GM20431 (cell line): ENCODE measurements at regions not wholly inside any gene's neighbourhood (a gene's known extent, or its start where the extent isn't known, plus 50 kb on each side); places are given as distances from the start of the nearest gene placed in this dataset.

ENCODE experiments used
- in situ Hi-C: fragments of 300-500 bp; cut with MseI, MboI; formaldehyde crosslinking; loops from one replicate; pipeline ENCODE4 v1.15.0; 2020; ENCODE audit warnings: low sequenced_read_pairs; ENCODE audit not compliant: unreplicated experiment

DNA sequence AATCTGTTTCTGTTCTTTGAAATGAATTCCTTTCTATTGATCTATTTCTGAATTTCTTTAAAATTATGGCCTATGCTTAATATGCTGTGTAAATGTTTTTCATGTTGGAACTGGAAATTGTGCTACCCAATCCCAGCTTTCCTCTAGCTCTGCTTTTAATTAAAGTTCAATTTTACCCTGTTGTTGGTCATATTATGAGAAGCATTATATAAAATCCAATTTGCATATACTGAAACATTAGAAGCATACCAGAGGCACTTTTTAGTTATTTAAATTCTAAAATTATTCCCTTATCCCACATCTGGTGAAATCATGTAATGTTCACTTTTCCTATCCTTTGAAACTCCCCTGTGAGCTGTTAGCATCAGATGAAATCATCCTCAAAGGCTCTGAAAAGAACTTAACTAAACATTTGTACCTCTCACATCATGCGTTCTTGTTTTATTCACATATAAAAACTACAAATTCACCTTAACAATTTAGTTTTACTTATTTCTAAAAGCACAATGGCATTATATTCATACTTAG lies 160.6 kb upstream of the COL21A1 start:
- in situ Hi-C loops, result no loop called here

DNA sequence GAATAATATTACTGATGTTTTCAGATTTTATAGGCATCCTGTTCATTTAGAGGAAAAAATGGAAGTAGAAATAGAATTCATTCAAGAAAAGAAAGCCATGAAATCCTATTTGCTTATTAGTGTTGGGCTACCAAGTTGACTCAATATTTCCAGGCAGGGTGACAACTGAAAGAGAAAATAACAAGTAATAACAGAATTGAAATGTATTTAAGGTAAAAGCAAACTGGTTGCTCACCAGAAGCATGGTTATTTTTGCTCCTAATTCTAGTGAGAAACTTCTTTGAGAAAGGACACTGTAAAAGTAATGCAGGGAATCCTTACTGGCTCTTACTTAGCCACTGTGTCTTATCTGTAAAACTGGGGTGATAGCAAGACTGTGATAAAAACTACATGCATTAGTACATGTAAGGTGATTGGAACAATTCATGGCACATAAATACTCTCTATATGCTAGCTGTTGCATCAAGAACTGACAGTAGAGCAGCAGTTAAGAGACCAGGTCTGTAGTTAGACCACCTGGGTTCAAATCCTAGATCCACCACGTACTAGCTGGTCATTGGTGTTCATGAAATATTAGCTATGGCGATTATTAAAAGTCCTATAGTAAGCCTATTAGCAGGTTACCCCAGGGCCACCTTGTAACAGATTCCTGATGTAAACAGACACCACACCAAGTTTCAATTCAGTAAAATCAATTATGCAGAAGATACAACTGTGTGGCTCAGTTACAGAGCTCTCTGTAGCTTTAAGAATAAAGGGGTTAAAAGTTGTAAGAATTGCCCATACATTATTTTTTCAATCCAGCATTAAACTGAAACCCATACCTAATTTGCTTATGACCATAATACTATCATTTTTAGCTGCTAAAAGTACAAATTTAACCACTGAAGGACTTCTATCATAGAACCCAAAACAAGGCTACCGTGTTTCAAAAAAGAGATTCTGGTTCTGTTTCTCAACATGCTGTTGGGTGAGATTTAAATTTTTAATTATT lies 159.2 kb upstream of the COL21A1 start:
- in situ Hi-C loops, result no loop called here

DNA sequence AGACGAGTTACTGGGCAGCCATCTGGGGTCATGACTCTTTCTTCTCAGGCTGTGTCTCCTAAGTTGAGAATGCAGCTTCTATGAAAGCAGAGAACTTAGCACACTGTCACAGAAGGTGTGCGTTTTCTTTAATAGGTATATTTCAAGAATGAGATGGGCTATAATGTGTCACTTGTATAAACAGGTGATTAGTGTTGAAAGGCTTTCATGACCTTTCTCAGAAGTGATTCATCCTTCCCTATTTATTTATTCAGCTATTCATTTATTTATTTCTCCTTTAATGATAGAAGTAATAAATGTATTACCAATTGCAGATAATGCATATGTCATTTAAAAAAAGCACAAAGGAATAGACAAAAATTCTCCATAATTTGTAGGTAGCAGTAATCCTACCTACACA lies 157.2 kb upstream of the COL21A1 start:
- in situ Hi-C loops, result no loop called here

DNA sequence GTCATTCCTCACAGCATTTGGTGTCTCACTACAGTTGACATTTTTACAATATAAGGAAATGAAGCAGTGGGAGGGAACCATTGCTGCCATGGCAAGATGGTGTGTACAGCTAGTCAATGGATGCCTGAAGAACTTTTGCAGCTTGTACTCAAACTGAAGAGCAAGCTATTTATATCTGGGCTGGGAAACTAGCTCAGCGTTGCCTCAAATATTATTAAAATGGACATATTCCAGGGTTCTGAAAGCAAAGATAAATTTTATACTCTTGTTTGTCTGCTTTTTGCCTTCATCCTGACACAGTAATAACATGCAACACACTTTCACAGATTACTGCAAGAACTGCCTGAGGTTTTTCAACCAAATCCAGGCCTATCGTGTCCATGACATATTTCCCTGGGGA lies 156.4 kb upstream of the COL21A1 start:
- in situ Hi-C loops, result no loop called here

DNA sequence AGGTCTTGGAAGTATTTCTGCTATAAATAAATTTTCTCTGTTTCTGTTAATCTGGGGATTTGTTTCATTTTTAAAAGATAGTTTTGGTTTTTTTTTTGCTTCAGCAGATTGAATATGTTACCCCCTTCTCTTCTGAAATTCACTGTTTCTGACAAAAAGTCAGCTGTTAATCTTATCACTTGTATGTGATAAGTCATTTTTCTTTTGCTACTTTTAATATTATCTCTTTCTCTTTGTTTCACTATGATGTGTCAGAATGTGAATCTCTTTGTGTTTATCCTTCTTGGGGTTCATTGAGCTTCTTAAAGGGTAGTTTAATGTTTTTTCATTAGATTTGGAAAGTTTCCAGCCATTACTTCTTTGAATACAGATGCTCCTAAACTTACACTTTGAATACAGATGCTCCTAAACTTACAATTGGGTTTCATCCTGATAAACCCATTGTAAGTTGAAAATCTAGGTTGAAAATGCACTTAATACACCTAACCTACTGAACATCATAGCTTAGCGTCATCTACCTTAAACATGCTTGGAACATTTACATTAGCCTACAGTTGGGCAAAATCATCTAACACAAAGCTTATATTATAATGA lies 154.2 kb upstream of the COL21A1 start:
- in situ Hi-C loops, result no loop called here

DNA sequence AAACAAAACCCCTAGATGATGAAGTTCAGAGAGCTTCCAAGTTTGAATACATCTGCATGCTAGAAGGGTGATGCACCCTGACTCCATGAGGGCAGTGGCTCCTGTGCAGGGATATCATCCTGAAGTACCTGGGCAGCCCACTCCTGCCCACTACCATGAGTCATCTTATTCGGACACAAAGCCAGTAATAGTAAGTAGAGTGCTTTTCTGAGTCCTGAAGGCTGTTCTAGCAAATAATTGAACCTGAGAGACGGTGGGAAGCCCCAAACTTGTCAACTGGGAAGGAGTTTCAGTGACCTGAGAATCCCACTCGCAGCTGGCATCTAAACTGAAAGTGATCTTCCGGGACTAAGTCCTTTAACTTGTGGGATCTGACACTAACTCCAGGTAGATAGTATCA lies 152.9 kb upstream of the COL21A1 start:
- in situ Hi-C loops, result no loop called here

DNA sequence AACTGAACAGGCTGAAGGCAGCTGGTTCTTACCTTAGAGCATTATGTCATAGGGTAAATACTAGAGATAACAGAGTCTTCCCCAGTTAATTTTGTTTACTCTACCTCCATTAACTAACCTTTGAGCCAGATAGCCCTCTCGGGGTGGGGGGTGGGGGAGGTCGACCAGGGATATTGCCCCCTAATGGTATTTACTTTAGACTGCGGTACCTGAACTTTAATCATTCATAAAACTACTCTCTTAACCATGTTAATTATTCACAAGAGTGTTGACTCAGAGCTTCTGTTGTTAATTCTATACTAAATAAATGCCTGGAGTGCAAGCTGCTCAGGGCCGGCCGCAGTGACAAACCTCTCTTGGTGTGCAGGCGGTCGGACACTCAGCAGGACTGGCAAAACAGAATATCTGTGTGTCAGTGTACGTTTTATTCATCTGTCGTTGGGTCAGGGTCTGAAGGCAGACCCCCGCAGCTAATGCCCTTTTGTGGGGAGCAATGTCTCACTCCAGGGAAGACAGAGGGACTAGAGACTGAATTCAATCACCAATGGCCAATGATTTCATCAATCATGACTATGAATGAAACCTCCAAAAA lies 152.4 kb upstream of the COL21A1 start:
- in situ Hi-C loops, result no loop called here

DNA sequence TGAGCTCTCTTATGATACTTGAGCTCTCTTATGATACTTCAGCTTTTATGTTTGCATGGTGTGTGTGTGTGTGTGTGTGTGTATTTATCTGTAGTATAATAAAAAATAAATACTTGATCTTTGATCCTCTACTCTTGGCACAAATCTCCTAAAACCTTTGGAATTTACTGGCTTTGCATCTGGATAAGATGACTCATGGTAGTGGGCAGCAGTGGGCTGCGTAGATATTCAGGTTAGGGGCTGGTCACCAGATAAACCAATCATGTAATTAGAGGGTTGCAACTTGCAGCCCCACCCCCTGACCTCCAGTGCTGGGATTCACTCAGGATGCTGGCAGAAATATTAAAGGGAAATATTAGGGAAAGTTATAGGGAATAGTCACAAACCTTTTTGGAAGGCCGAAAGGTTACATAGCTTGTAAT lies 151.9 kb upstream of the COL21A1 start:
- in situ Hi-C loops, result no loop called here

DNA sequence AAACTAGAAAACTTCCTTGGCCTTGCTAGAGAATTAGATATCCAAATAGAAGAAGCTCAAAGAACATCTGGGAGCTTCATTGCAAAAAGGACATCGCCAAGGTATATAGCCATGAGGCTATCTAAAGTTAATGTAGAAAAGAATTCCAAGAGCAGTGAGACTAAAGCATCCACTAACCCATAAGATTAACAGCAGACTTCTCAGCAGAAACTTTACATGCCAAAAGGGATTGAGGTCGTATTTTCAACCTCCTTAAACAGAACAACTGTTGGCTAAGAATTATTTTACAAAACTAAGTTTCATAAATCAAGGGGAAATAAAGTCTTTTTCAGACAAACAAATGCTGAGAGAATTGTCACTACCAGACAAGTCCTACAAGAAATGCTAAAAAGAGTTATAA lies 149.1 kb upstream of the COL21A1 start:
- in situ Hi-C loops, result no loop called here

DNA sequence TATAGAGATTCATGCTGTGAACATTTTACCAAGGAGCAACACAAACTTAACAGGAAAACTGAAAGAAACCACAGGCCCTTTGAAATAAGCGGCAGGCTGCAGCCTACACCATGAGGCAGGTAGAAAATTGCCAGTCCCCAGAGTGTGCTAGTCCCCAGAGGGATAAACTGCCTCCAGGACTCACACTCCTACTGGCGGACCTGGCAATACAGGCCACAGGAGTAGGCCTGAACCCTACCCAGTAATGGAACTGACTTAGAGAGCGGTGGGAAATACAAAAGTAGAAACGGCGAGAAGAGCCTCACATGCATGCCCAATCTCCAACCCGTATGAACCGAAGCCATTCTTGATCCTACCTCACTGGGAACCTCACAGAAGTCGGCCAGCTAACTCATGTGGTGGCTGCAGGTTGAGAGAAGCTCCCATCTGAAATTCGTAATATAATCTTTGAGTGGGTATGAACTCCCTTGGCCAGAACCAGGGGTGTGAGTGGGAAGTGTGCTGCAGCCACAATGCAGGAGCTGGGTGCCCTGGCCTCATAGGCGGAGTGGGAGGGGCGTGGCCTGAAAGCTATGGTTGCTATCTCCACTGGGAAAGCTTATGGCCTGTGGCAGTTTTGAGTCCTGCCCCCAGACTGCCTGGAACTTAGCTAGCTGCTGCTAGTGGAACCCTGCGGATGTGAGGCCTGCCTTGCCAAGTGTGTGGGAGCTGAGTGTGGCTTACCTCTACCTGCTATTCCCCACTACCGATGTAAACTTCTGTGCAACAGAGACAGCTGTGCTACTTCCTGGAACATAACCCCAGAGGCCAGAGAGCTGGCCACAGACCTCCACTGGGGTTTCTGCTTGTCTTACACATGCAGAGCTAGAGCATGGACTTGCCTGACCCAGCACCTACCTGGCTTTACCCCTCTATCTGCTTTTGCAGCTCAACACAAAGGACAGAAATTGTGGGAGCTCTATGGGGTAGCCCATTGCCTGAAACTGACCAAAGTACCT lies 146.5 kb upstream of the COL21A1 start:
- in situ Hi-C loops, result no loop called here

DNA sequence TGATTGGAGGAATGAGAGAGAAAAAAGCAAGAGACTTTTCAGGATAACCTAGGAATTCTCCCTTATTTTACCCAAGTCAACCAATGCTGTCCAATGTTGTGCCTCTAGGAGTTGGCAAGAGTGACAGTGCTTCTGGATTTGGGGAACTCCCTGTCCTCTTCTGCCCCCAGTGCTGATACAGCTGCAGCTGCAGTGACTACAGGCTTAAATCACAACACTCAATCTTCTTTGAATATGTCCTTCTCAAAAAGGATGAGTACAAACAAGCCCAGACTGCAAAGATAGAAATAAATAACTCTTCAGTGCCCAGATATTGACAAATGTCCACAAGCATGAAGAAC lies 141.0 kb upstream of the COL21A1 start:
- in situ Hi-C loops, result no loop called here

DNA sequence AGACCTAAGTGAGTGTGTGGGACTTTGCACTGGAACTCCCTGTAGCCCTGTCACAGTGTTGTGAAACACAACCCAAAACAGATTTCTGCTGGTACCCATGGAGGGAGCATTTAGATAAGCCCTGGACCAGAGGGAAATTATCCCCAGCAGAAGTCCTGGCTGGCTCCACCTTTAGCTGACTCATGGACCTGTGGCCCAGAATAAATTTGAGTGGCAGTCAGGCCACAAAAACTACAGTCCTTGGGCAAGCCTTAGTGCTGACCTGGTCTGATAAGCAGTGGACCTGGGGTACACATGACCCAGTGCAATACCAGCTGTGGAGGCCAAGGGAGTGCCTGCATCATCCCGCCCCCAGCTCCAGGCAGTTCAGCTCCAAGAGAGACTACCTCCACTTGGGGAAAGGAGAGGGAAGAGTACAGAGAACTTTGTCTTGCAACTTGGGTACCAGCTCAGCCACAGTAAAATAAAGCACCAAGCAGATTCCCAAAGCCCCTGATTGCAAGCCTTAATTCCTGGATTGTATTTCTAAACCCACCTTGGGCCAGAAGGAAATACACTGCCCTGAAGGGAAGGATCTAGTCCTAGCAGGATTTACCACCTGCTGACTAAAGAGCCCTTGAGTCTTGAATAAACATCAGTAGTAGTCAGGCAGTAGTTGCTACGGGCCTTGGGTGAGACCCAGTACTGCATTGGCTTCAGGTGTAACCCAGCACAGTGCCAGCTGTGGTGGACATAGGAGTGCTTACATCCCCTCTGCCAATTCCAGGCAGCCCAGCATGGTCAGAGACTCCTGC lies 140.4 kb upstream of the COL21A1 start:
- in situ Hi-C loops, result no loop called here

DNA sequence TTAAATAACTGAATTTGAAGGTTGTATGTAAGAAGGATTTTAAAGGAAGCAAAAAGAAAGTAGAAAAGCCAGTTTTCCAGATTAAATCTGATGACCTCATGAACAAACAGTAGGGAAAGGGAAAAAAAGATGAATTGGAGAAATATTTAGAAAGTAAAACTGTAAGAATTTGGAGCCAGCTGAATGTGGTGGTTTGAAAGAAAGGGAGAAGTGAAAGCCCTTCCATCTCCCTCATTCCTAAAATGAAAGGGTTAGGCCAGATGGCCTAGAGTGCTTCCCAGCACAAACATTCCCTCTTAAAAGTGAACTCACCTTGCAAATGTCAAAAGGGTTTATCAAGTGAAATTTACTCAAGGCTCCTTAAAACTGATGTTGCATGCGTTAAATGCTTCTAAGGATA lies 139.3 kb upstream of the COL21A1 start:
- in situ Hi-C loops, result no loop called here

DNA sequence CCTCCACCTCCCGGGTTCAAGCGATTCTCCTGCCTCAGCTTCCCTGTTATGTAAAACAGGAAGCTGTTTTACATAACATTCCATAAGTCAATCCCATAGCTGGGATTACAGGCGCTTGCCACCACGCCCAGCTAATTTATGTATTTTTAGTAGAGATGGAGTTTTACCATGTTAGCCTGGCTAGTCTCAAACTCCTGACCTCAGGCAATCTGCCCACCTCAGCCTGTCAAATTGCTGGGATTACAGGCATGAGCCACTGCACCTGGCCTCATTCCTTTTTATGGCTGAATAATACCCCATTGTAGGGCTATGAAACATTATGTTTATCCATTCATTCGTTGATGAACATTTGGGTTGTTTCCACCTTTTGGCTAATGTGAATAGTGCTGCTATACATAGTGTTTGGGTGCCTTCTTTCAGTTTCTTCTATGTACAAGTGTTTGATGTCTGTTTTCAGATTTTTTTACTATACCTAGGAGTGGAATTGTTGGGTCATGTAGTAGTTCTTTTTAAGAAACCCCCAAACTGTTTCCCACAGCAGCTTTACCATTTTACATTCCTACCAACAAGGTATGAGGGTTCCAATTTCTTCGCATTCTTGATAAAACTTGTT lies 138.7 kb upstream of the COL21A1 start:
- in situ Hi-C loops, result no loop called here

DNA sequence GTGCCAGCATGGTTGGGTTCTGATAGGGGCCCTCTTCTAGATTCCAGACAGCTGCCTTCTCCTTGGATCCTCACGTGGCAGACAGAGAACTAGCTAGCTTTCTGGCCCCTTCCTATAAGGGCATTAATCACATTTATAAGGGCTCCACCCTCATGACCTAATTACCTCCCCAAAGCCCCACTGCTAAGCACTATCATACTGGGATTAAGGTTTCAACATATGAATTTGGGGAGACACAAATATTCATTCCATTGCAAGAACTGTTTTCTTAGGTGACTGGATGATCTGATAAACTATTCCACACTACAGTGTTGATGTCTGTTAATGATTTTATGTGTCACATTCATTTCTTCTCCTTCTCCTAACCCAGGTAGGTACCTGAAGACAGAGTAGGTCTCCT lies 135.8 kb upstream of the COL21A1 start:
- in situ Hi-C loops, result no loop called here

DNA sequence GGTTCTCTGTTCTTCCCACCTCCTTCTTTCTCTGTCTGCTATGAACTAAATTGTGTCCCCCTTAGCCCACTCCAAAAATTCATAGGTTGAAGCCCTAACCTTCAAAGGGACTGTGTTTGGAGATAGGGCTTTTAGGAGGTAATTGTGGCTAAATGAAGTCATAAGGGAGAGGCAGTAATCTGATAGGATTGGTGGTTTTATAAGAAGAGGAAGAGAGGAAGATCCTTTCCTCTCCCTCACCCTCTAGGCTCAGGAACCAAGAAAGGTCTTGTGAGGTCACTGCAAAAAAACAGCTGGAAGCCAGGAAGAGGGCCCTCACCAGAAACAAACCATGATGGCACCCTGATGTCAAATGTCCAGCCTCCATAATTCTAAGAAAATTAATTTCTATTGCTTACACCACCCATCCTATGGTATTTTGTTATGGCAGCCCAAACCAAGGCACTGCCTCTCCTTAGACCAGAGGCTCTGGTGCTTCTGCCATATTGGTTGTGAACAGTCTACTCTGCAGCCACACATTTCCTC lies 135.1 kb upstream of the COL21A1 start:
- in situ Hi-C loops, result no loop called here

DNA sequence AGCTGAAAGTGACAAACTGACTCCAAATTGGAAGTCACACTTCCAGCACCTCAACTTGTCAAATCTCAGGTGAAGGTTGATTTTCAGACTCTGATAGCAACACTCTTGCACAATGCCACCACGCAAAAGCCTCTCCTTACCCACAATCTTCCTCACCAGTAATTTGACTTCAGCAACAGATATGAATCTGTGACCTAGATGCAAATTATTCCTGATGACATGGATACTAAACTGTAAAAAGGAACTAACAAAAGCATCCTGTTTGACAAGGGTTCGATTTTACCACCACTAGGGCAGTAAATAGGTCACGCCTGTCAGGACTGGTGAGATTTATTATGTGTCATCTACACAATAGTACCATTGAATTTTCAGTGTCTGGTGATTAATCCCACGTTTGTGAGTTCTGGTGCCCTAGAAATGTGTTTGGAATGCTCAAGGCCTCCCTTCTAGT lies 134.4 kb upstream of the COL21A1 start:
- in situ Hi-C loops, result no loop called here

DNA sequence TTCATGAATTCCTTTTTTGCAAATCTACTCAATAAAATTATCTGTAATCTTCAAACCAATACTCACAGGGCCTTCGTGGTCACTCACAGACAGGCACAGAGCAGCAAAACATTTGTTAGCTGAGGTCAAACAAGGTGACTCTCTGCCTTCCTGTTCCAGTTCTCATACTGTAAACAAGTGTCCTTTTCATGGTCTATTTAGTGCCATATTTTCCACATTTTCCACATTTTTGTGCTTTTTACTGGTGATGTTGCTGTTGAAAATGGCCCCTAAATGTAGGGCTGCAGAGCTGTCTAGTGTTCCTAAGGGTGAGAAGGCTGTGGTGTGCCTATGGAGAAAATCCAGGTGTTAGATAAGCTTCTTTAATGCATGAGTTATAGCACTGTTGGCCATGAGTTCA lies 133.1 kb upstream of the COL21A1 start:
- in situ Hi-C loops, result no loop called here
